ENCODE measurements at regions not wholly inside any gene's neighbourhood (a gene's known extent, or its start where the extent isn't known, plus 50 kb on each side); places are given as distances from the start of the nearest gene placed in this dataset.

DNA sequence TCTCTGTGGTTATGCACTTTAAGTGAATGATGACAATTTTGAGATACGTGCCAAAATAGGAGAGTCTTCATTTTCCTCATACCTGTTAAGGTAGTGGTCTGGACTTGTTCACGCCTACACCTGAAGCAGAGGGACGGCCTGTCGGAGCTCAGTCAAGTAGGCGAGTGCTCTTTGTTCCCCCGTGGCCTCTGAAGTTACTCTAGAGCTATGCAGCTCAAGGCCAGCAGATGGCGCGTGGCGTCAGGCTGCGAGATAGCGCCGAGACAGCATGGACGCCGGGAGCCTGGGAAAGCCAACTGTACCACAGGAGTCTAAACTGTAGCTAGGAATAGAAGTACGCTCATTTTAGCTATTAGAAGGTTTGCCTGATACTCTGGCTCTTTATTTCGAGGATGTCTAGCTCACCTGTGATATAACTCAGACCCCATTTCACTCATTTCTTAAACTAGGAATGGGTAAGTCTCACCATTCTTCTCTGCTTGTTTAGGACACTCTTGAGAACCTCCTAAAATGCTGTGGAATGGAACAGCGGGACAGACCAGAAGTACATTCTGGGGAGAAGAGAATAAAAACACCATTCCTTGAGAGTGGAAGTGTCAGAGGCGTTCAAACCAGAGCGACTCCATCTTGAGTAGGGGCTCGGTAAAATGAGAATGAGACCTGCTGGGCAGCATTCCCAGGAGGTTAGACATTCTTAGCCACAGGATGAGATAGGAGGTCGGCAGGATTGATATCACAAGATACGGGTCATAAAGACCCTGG, 267.4 kb upstream of the HMGA2 start:
- DNase-seq (ENCODE audit: low spot score): peak; percentile 76

DNA sequence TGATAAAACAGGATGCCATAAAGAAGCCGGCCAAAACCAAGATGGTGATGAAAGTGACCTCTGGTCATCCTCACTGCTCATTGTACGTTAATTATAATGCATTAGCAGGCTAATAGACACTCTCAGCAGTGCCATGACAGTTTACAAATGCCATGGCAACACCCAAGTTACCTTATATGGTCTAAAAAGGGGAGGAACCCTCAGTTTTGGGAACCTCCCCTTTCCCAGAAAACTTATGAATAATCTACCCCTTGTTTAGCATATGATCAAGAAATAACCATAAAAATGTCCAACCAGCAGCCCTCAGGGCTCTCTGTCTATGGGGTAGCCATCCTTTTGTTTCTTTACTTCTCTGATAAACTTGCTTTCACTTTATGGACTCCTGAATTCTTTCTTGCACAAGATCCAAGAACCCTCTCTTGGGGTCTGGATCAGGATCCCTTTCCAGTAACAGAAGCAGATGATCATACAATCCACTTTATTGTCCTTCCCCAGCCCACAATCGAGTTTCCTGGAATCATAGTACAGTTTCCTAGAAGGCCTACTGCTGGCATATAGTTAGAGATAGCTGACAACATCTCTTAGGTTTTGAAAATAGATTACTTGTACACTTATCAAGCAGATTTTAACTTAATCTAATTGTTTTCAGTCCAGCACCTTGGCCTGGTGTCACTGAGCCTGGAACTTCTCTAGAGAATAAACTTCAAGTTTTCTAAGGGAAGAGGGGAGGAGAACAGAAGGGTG, 266.7 kb upstream of the HMGA2 start:
- no peak for DNase-seq (ENCODE audit: low spot score)

DNA sequence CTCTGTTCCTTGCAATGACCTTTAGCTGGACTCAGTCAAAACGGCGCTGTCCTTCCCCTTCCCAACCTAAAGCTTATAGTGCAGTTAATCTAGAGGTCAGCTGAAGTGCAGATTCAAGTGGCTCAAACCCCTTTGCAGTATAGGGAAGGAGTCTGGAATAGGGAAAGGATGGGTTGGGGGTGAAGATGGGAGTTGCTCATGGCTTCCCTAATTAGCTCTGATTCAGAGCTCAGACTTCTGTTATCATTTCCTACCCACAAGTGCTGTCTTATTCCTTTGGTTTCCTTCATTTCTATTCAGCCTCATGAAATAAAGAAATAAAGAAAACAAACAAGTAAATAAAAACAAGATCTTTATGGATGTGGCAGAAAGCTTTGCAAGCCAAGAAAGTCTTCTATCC, 264.0 kb upstream of the HMGA2 start:
- DNase-seq (ENCODE audit: low spot score): no peak

DNA sequence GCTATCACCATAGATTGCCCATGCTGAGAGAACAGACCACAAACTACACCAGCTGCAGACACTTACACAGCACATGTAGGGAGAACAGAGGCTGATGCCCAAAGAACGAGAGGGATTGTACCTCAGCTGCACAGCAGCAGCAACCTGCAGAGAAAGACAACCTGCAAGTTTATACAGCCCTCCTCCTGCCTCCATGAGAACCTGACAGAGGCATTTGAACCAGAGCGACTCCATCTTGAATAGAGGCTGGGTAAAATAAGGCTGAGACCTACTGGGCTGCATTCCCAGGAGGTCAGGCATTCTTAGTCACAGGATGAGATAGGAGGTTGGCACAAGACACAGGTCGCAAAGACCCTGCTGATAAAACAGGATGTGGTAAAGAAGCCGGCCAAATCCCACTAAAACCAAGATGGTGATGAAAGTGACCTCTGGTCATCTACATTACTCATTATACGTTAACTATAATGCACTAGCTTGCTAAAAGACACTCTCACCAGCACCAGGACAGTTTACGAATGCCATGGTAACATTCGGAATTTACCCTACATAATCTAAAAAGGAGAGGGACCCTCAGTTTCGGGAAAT, 262.4 kb upstream of the HMGA2 start:
- no peak for DNase-seq (ENCODE audit: low spot score)

DNA sequence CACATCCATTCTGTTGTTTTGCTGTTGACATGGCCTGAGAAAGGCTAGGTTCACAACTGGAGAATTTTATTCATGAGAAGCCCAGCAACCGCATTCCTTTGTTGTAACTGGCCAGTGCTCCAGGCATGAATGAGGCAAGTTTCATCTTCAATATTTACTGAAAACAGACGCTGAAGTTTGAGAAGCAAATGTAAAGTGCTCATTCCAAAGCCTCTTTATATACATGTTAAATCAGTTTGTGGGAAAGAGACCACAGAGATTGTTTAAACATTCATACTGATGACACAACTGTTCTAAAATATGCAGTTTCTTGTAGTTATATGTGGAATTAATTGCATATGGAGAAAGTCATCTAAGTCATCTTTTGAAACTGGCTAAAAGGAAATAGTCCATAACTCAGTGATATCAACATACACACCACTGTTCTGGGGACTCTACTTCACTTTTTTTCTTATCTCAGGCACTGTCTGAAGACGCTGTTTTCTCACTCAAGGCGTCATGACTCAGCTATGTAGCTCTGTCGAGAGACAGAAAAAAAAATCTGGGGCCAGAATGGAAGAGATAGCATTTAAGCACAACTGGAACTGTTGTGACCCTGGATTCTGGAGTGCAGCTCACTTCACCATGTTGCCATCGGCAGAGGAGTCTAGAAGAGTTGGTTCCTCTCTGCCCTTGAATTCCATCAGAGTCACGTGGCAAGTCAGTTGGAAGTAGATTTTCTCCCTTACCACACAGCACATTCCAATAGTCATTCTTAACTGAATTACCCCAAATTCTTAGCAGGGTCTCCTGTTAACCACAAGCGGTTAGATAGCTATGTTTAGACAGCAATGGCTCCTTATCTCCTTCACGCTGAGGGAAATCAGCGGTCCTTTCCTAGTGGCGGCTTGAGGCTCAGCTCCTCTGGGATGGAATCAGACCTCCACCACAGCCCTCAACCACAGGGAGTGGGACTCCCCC, 258.4 kb upstream of the HMGA2 start:
- DNase-seq (ENCODE audit: low spot score): no peak

DNA sequence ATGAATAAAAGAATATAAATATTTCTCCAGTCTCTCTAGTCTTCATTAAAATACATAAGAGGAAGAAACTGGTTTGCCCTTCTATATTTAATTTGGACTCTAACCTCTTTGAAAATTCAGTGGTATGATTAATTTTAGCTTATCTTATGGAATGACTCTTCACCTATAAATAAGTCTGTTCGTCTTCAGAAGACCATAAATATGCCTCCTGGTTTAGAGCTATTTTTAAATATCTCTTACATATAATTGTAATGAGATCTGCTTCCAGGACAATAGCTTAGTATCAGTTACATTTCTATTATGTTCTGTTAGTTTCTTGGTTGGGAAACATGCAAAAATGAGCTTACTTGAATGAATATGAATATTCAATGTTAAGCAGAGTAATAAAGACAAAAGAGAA, 257.5 kb upstream of the HMGA2 start:
- no peak for DNase-seq (ENCODE audit: low spot score)

DNA sequence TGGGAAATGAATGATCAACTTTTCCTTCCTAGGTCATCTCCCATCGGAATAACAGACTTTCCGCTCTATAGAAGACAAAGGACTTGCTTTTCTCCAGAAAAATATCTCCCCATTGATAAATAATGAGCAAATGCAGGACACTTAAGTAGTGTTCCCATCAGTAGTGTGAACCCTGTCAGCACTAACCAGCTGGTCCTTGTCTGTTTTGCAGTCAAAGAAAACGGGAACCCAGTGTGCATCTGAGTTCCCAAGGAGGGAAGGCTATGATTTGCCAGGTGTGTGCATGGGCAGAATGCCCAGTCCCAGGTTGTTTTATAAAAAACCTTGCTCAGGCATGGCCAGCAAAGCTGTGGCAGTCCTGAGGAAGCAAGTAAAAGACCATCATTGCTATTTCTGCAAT, 256.5 kb upstream of the HMGA2 start:
- no peak for DNase-seq (ENCODE audit: low spot score)

DNA sequence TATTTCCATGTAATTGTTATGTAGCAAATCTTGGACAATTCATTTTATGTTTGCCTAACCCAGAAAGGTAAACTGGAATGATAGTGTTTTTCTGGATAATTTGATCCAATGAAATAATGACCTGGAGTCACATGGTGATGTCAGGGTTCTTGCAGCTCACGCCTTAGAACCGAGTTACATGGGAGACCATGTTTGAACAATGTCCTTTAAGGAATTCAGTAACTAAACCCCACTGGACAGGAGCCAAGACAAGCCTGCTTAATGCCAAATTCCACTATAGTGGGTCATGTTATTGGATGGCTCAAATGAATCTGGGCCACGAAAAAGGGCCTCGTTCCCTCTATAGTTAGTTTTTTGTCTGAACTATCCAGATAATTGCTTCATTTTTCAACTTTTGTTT, 255.8 kb upstream of the HMGA2 start:
- DNase-seq (ENCODE audit: low spot score): no peak

DNA sequence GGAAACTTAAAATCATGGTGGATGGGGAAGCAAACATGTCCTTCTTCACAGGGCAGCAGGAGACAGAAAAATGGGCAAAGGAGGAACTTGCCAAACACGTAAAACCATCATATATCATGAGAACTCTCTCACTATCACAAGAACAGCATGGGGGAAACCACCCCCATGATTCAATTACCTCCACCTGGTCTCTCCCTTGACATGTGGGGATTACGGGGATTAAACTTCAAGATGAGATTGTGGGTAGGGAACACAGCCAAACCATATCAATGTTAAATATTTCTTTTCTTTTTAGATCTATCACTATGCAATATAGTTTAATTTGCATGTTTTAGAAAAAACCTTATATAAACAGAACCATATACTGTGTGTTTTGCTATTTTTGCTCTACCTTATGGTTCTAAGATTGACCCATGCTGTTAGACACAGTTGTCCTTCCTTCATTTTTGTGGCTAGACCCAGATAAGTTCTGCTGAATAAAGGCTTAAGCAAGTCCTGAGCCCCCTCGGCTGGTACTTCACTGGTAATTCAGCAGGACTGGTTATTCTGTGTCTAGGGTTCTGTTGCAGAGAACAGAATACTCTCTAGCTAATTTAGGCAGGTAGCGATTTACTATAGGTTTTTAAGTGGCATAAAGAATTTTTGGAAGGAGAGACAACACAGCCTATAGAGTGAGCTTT, 253.7 kb upstream of the HMGA2 start:
- DNase-seq (ENCODE audit: low spot score): no peak

DNA sequence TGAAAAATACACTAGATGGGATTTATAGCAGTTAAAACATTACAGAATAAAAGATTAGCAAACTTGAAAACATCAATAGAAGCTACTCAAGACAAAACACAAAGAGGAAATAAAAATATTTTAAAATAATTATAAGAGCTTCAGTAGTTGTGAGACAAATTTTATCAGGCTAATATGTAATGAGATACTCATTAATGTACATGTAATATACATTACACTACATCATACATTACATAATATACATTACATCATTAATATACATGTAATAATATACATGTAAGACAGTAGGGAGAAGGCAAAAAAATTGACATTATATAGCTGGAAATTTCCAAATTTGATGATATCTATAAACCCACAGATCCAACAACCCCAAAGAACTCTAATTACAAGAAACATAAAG, 249.4 kb upstream of the HMGA2 start:
- no peak for DNase-seq (ENCODE audit: low spot score)

DNA sequence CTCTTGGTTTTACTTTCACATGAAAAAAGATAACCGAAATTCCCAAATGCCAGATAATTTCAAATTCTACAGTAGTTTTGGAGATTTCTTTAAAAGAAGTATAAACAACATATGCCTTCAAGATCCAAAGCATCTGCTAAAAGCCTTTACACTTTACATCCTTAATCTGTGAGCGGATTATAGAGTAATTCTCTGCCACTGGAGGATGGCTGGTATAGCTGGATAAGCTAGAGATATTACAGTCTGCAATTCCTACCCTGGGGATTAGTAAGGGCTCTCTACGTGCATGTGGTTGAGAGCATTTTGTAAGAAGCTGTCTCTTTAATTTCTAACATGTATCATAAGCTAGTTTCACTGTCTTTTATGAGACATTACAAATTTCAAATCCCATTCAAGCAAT, 240.3 kb upstream of the HMGA2 start:
- DNase-seq (ENCODE audit: low spot score): no peak

DNA sequence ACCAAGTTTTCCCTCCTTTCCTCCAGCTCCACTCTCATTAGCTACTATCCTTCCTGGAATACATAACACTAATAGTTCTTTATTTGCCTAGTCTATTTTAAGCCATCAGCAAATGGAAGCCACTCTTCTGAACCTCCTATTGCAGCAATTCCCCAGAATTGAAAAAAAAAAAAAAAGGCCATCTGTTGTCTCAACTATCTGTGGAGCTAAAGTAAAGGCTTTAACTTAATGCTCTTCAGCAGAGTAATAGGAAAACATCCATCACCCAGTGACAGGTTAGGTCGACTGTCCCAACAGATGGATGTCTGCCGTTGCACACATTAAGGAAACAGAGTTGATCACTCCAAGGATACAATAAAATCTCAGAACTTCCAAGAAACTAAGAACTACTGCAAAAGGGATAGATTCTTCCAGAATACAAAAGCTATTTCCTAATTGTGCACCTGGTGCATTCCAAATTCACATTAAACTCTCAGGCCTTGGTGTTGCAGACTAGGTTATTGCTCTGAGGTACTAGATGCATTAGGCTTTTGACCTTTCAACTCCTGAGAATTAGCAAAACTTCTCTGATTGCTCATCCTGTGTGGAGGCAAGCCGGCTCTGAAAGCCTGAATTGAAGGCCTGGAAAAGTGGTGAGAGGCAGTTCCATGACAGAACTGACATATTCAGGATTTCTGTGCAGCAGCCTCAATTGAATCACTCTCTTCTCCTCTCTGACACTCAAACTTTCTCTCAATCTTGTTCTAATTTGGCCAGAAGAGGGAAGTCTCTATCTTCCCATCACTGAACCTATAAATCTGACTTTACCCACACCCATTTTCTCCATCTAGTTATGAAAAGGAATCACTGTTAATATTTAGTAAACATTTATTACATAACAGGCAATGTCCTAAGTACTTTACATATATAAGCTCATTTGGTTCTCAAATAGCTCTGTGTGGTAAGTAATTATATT, 238.4 kb upstream of the HMGA2 start:
- DNase-seq (ENCODE audit: low spot score): no peak

DNA sequence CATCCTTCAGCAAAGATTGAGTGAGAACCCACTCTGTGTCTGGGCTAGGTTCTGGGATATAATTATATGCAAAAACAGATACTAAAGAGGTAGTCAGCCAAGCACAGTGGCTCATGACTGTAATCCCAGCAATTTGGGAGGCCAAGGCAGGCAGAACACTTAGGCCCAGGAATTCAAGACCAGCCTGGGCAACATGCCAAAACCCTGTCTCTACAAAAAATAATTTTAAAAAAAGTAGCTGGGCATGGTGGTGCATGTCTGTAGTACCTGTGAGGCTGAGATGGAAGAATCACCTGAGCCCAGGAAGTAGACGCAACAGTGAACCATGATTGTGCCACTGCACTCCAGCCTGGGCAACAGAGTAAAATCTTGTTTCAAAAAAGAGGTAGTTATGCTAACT, 237.5 kb upstream of the HMGA2 start:
- DNase-seq (ENCODE audit: low spot score): no peak

DNA sequence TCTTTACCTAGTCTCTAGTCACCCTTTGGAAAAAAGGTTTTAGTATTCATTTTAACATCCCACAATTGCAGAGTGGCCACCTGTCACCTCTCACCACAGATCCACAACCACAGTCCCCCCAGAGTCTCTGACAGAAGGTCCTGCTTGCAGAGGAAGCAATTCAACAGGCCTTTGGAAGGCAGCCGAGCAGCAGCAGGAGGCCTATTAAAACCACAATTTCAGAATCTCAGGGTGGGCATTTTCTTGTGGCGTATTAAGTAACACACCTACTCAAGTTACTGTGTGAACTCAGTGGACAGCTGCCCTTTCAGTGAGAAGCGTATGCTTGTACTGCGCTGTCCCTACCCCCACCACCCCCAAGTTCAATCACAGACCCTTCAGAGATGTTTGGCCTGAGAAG, 234.0 kb upstream of the HMGA2 start:
- no peak for DNase-seq (ENCODE audit: low spot score)

DNA sequence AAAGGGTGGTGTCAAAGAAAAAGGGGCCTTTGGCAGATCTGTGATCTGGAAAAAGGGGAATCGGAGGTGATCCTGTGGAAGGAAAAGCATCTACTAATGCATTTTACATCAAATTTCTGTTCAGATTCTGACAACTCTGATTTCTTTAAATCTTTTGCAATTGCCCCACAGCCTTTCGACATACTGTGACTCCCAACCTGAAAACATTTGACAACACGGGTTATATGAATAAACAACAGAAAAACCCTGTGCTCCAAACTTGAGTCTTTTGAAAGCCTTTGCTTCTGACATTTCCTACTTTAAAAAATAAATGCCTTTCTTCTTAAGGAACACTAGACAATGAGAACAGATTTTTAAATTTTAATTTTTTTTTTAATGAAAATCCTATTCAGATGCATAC, 231.9 kb upstream of the HMGA2 start:
- no peak for DNase-seq (ENCODE audit: low spot score)

DNA sequence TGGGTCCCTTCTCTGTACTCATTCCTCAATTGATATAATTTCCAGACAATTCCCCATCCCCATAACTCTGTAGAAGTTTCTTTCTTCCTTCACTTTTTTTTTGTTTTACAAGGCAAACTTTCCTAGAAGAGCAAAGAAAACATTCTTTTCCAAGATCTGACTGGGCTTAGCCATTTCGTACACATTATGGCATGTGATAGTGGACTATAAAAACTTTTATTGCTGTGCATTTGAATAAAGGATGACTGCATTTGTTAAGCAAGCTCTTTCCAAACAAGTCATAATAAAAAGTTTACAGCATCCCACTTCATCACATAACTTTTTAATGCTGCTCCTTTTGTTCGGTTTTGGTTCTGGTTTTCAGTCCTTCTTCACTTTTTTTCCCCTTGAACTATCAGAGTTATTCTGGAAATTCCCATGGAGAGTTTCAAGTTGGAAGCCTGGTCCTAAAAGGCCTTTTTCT, 231.0 kb upstream of the HMGA2 start:
- no peak for DNase-seq (ENCODE audit: low spot score)

DNA sequence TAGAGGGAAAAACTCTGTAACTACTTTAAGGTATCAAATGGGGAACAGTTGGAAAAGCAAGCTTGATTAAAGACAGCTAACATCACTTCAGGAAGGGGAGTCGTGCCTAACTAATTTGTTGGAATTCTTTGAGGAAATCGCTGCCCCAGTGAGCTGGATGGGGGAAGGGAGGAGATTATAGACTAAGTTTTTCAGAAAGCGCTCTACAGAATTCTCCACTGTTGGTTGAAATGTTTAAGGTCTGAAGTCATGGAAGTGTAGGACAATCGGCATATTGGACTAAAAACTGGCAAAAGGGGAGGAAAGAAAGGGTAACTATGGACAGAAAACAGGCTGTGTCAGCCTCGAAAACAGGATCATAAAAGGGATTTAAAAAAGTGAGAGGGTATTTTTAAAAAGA, 229.9 kb upstream of the HMGA2 start:
- no peak for DNase-seq (ENCODE audit: low spot score)

DNA sequence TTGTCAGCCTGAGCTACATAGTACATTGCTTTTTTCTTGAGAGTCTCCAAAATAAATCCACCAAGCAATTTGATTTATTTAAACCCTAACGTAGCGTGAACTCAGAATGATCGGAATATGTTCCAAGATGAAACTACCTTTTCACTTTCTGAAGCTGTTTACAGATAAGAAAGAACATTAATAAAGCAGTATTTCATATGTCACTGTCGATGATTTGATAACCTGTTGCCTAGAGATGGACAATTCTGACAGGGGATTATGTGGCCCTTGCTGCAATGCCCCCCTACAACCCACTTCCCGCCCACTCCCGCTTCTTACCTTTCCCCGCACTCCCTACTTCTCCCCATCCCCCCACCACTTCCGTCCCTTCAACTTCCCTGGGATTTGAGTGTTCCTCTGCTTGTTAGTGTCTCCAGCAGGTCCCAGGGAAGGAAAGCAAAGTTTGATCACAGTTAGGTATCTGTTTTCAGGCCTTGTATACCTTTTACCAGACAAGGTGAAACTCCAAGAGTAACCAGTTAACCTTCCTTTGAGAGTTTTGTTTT, 229.2 kb upstream of the HMGA2 start:
- no peak for DNase-seq (ENCODE audit: low spot score)

DNA sequence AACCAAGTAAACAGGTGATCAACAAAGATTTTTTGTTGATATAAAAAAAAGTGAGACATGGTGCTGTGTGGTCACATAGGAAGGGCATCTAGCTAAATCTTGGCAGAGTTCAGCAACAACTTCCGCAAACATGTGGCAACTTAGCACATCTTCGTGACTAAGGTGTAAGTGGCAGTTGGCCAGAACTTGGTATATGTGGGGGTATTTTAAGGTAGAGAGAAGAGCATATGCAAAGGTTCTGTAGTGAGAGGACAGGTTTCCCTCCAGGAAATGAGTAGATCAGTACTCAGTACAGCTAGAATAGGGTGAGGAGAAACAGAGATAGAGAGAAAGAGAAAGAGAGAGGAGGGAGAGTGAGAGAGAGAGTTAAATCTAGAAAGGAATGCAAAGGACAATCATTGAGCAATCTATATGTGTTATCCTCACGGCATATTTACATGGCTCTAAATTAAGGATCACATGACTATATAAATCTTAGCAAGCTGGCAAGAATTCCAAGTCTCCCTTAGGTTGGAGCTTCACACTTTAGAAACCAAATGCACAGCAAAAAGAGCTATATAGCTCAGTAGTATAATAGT, 227.7 kb upstream of the HMGA2 start:
- DNase-seq (ENCODE audit: low spot score): no peak

DNA sequence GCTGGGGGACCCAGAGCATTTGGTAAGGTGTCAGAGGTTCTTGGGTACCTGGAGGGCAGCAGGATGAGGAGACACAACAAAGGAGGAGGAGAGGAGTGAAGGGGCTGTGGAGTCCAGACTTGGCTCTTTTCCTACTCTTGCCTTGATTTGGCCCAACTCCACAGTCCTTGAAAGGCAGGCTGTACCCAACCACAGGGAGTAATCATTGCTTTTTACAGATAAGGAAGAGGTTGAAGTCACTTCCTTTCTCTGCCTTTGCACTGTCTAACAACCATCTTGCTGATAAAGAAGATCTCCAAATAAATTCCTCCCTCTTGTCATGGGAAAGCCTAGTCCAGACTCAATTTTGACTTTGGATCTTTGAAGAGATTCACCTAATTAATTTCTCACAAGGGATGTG, 226.8 kb upstream of the HMGA2 start:
- no peak for DNase-seq (ENCODE audit: low spot score)

Data from COLO829 (cell line).